HG03064 (cell line): ENCODE measurements at regions not wholly inside any gene's neighbourhood (a gene's known extent, or its start where the extent isn't known, plus 50 kb on each side); places are given as distances from the start of the nearest gene placed in this dataset.

Source experiments
- ATAC-seq: cut with Tn5 transposase; IDR thresholded peaks from one replicate; pipeline ENCODE4 v1.9.1; 2021; ENCODE audit warnings: low read depth; ENCODE audit not compliant: unreplicated experiment

GRCh38 chr16:62620275-62620674, 584.0 kb upstream of the CDH8 start:
- ATAC-seq = no peak

- ATAC-seq = no peak
Observed at GRCh38 chr16:62615526-62615925, 579.3 kb upstream of the CDH8 start.

DNA sequence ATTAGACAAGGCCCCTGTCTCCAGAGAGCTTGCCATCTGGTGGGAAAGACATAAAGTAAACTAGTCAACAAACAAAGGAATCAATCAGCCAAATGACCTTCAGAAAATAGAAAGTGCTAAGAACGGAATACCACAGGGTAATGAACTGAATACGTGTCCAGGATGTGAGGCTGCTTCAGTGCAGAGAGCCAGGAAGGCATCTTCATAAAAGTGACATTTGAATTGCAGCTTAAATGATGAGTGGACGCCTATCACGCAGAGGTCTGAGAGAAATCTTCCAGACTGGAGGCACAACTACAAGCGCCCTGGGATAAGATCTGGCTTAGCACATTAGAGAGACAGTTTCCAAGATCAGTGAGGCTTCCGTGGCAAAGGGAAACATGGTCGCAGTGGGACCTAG, 574.1 kb upstream of the CDH8 start:
- ATAC-seq = no peak

DNA sequence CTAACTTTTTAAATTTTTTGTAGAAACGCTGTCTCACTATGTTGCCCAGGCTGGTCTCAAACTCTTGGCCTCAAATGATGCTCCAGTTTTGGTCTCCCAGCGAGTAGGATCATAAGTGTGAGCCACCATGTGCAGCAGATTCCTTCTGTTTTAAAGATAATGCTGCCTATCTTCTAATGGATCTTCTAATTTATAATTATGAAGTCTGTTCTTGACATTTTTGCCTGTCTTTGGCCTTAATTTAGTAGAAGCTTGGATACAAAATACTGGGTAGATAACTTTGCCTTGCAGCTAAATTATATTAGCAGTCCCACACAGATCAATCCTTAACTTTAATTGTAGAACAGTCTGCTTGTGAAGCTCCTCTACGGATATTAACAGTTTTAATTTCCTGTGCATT, 566.6 kb upstream of the CDH8 start:
- ATAC-seq = no peak

DNA sequence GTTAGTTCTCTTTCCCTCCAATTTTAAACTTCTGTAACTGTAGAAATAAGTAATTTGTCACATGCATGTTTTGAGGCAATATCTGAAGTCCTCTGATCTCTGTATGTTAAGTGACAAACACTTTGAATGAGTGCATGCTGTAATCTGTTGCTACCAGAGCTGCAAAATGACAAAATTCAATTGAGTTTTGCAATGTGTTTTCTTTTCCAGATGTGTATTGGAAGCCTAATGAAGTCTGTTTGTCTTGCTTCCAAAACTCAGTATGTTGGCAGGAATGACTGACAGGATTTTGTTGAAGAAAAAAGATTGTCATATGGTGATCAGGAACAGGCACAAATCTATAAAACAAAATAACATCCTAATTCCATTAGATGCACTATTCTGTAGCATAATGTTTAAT, 561.6 kb upstream of the CDH8 start:
- ATAC-seq = no peak

DNA sequence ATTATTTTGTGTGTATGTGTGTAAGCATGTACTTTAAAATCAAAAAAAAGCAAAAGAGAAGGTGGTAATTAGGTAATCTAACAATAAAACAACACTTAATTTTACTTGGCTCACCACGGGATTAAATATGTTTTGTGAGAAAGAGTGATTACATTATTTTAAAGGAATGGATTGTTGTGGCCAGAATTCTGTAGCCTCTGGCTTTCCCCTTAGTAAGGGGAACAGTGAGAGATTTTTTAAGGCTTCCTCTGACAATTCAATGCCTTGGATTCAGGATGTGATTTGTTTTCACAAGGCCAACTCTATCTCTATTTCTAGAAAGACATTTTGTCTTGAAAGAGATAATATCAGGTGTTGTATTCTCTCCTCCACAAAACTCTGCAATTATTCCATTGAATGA, 560.3 kb upstream of the CDH8 start:
- ATAC-seq = no peak

DNA sequence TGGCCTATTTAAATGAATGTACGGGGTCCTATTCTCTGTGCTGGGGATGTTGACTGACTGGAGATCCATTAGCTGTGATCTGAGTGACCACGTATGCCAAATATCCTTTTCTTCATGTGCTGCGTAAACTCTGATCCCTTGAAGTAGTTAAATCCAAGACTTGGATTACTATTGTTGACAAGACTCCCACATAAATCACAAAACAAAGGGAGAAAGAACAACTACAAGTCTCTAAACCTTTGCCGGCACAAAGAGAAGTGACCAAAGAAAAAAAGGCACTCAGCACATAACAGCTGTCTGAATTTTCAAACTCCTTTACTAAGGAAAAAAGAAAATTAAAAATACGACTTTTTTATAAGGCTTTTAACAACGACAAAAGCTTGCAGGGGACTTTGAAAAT, 559.9 kb upstream of the CDH8 start:
- ATAC-seq = no peak

DNA sequence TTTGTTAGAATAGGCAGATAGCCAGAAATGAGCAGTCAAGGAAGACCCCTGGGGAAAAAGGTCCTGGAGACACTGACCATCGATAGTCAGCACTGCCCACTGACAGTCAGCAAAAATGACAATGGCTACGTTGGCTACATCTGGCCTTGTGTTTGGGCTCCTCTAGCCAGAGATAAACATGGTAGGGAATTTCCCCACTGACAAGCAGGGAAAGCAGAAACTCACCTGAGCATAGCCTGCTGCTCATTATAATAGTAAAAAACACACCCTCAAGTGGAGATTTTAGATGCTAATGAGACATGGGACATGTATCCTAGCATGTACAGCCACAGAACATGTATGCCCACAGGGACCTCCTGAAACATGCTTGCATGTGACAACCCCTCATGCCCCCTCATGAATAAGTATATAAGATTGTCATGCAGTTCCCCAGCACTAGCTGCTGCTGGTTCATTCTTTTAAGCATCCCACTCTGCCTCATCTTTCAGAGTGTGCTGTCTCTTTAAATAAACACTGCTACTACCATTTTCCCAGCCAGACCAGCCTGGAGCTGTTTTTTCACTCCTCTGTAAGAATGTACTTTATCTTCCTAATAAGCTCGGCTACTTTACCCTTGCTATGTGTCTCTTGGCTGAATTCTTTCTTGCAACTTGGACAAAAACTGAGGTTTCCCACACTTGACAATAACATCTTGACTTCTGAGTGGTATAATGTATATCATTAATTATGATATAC, 550.1 kb upstream of the CDH8 start:
- no peak for ATAC-seq

GRCh38 chr16:62585041-62585545, 548.9 kb upstream of the CDH8 start:
- ATAC-seq = no peak

DNA sequence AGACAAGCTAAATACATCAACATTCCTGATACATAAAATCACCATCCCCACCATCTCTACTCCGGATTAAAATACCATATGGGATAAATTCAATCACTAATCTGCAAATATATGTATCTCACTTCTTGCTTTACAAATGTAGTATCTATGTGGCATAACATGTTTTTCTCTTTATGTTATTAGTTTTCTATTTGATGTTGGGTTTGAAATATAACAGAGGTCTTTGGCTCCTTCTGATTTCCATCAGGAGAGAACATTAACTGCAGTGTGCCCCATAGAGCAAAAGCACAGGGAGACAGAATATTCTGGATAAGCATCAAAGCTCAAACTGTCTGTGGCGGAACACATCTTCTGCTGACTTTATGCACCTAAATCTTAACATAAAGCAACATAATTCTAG, 547.2 kb upstream of the CDH8 start:
- no peak for ATAC-seq

GRCh38 chr16:62573466-62573865, 537.2 kb upstream of the CDH8 start:
- ATAC-seq = no peak

GRCh38 chr16:62568926-62569325, 532.7 kb upstream of the CDH8 start:
- ATAC-seq = no peak

DNA sequence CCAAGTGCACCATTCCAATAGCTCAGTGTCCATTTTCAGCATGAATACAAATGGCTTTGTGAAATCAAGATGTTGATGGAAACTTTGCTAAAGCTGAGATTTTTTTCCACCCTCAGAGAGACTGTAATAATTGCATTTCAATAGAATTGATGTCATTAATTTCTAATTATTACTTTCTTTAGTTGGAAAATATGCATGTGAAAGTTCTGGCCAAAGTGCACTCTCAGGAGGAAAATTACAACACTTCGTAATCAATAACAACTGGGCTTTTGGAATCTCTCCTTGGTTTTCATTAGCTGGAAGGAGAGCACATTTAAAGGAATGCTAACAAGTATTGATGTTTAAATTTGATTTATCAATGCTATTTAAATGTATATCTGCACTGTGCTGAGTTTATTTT, 529.5 kb upstream of the CDH8 start:
- no peak for ATAC-seq

- no peak for ATAC-seq
Observed at GRCh38 chr16:62564291-62564690, 528.1 kb upstream of the CDH8 start.

GRCh38 chr16:62562121-62562520, 525.9 kb upstream of the CDH8 start:
- ATAC-seq = no peak

DNA sequence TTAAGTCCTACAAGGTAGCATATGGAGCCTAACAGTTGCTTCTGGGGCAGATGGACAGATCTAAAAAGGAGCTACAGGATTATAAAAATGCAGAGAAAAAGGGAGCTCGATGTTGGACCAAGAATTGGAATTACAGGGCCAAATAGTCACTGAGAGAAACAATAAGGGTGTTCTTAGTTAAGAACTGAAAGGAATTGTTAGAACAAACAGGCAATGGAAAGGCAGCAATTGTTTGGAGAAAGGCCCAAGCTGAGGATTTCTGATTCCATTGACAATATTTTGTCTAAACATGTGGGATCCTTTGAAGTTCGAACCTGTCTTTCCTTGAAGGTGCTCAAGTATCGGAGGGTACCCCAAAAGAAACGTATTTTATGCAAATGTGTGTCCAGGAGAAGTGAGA, 513.6 kb upstream of the CDH8 start:
- no peak for ATAC-seq

DNA sequence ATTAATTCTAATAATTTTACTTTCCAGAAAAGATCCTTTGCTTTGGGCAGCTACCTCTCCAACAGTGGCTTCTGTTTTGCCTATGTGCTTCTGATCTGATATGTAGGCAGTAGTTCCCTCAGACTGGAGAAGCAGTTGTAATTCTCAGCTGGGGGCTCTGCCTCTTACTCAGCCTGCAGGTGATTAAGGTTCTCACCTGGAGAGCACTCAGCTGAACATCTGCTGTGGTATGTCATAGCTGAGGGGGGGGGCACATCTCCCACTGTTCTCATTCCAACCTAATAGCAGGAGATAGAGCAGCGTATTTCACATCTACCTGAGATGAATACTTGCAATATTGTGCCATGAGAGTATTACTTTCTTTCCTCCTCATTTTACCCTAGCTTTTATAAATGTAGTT, 511.9 kb upstream of the CDH8 start:
- no peak for ATAC-seq

- ATAC-seq = no peak
Observed at GRCh38 chr16:62546701-62547100, 510.5 kb upstream of the CDH8 start.

DNA sequence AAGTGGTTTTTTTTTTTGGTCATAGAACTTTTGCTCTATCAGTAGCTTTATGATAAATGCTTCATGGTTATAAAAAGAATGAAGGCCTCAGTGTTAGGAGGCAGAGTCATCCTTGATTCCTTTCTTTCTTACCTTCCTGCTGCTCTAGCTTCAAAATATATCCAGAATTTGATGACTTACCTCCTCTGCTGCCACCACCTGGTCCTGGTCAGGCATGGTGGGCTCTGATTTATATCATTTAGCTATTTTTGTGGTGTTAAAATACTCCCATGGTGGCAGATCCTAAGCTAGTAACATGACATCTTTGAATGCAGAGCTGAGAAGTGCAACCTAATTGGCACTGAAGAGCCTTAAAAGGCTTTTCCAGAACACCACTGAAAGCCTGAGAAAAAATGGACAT, 508.8 kb upstream of the CDH8 start:
- ATAC-seq = no peak

- ATAC-seq = no peak
Observed at GRCh38 chr16:62543516-62543915, 507.3 kb upstream of the CDH8 start.

GRCh38 chr16:62539657-62540056, 503.4 kb upstream of the CDH8 start:
- no peak for ATAC-seq

DNA sequence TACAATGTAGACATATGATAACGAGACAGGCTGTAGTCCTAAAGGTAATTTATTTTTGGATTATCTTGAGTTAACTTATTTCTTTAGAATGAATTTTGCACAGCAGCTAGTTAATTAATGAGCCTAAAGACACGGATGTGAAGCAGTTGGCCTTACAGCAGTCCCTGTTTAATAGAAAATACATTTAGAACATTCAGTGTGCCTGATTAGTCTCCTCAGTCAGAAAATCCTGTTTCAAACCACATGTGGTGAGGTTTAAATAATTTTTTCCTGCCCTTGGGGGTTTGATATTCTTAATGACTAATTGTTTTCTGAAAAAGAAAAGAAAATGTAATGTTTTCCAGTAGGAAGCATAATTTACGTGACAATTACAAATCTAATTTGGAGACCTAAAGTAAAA, 494.2 kb upstream of the CDH8 start:
- ATAC-seq = no peak

- ATAC-seq = no peak
Observed at GRCh38 chr16:62516001-62516400, 479.8 kb upstream of the CDH8 start.
